Islet precursor cell (in vitro differentiated cells): ENCODE measurements at regions not wholly inside any gene's neighbourhood (a gene's known extent, or its start where the extent isn't known, plus 50 kb on each side); places are given as distances from the start of the nearest gene placed in this dataset.

Source experiments
- DNase-seq: peaks from one replicate; pipeline ENCODE4 v3.0.0-alpha.2; 2018

GRCh38 chr13:68234274-68234673 lies 1004.1 kb upstream of the PCDH9 start:
- DNase-seq = no peak

- no peak for DNase-seq
These were observed 1002.4 kb upstream of the PCDH9 start for GRCh38 chr13:68232351-68233130.

- DNase-seq = no peak
These were observed 984.7 kb upstream of the PCDH9 start for GRCh38 chr13:68214691-68215415.

- no peak for DNase-seq
These were observed 969.1 kb upstream of the PCDH9 start for GRCh38 chr13:68199271-68199670.

GRCh38 chr13:68190818-68191217 lies 960.7 kb upstream of the PCDH9 start:
- peak; percentile 79 for DNase-seq

- no peak for DNase-seq
These were observed 955.5 kb upstream of the PCDH9 start for GRCh38 chr13:68185444-68186141.

- no peak for DNase-seq
These were observed 946.3 kb upstream of the PCDH9 start for GRCh38 chr13:68176475-68176874.

- DNase-seq = no peak
These were observed 944.8 kb upstream of the PCDH9 start for GRCh38 chr13:68174893-68175292.

GRCh38 chr13:68173111-68173510 lies 943.0 kb upstream of the PCDH9 start:
- no peak for DNase-seq

GRCh38 chr13:68170961-68171360 lies 940.8 kb upstream of the PCDH9 start:
- DNase-seq = no peak

GRCh38 chr13:68168448-68168847 lies 938.3 kb upstream of the PCDH9 start:
- no peak for DNase-seq

- DNase-seq = no peak
These were observed 930.3 kb upstream of the PCDH9 start for GRCh38 chr13:68160466-68160865.

GRCh38 chr13:68152414-68152813 lies 922.3 kb upstream of the PCDH9 start:
- DNase-seq = no peak

GRCh38 chr13:68145852-68146251 lies 915.7 kb upstream of the PCDH9 start:
- no peak for DNase-seq

- no peak for DNase-seq
These were observed 898.3 kb upstream of the PCDH9 start for GRCh38 chr13:68128297-68128915.

- DNase-seq = no peak
These were observed 894.9 kb upstream of the PCDH9 start for GRCh38 chr13:68125087-68125480.

- no peak for DNase-seq
These were observed 894.4 kb upstream of the PCDH9 start for GRCh38 chr13:68124437-68125086.

GRCh38 chr13:68110178-68110768 lies 880.1 kb upstream of the PCDH9 start:
- no peak for DNase-seq

GRCh38 chr13:68107667-68108066 lies 877.5 kb upstream of the PCDH9 start:
- no peak for DNase-seq

- peak; percentile 48 for DNase-seq
These were observed 869.5 kb upstream of the PCDH9 start for GRCh38 chr13:68099631-68100030.

- DNase-seq = no peak
These were observed 850.9 kb upstream of the PCDH9 start for GRCh38 chr13:68081061-68081460.

- no peak for DNase-seq
These were observed 848.7 kb upstream of the PCDH9 start for GRCh38 chr13:68078874-68079273.
